OCI-LY1 (cell line): ENCODE measurements at regions not wholly inside any gene's neighbourhood (a gene's known extent, or its start where the extent isn't known, plus 50 kb on each side); places are given as distances from the start of the nearest gene placed in this dataset.

Experiments used
- EZH2 ChIP-seq: fragments of 200-600 bp; sonication (generic), shearing (Covaris generic); IDR thresholded peaks from 2 replicates; pipeline ENCODE4 v1.8.0; 2017; ENCODE audit warnings: borderline replicate concordance, mixed run types, mild to moderate bottlenecking, antibody characterized with exemption, low read length, moderate library complexity, mixed read lengths
- TF ChIP-seq, protein P1 (sequence below): fragments of 200-600 bp; sonication (generic), shearing (Covaris generic); IDR thresholded peaks from 2 replicates; pipeline ENCODE4 v1.5.1; 2017; ENCODE audit warnings: mild to moderate bottlenecking, antibody characterized with exemption, low read length, moderate library complexity, mixed read lengths

DNA sequence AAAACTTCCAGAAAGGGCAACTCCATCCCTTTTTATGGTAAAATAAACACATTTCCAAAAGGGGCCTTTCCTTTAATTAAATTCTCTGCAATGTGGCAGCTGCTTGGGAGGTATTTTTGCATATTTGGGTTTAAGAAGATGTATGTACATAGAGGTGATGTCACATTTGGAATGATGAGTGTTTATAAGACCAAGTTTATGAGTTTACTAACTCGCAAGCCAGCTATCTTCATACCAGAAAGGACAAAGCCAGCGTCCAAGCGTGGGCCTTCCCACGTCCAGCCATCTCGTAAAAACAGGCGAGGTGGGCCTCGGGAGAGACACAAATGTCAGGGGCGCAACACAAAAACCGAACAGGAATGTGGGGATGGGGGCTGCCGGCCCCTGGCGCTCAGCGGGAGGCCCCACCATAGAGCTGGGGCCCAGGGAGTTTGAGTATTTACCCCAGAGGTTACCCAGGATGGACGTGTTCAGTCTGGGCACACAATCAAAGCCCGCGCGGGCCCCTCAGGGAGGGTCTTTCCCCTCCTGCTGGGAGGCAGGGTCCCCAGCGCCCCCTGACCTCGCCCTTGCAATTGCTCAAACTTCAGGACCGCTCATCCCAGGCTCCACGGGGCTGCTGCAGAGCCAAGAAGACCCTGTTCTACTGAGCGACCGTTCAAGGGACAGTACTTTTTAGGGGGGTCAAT, 137.3 kb downstream of the TWIST2 start:
- TF ChIP-seq, protein P1, sequence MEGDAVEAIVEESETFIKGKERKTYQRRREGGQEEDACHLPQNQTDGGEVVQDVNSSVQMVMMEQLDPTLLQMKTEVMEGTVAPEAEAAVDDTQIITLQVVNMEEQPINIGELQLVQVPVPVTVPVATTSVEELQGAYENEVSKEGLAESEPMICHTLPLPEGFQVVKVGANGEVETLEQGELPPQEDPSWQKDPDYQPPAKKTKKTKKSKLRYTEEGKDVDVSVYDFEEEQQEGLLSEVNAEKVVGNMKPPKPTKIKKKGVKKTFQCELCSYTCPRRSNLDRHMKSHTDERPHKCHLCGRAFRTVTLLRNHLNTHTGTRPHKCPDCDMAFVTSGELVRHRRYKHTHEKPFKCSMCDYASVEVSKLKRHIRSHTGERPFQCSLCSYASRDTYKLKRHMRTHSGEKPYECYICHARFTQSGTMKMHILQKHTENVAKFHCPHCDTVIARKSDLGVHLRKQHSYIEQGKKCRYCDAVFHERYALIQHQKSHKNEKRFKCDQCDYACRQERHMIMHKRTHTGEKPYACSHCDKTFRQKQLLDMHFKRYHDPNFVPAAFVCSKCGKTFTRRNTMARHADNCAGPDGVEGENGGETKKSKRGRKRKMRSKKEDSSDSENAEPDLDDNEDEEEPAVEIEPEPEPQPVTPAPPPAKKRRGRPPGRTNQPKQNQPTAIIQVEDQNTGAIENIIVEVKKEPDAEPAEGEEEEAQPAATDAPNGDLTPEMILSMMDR: no peak
- TF ChIP-seq EZH2: no peak
